A549 (cell line): ENCODE measurements at regions not wholly inside any gene's neighbourhood (a gene's known extent, or its start where the extent isn't known, plus 50 kb on each side); places are given as distances from the start of the nearest gene placed in this dataset.

ENCODE experiments used
- ATAC-seq, 2 experiments: fragments of 200-7000 bp in 1 of 2; fragments of >200 bp in 1 of 2; cut with Nextera tagmentation in 1 of 2; cut with Tn5 transposase in 1 of 2; 3 replicates each; pipeline versions ENCODE4 v1.8.0 to v1.9.1; 2018 to 2020; ENCODE audit warnings: mild to moderate bottlenecking in 1 of 2, moderate library complexity in 1 of 2
- CTCF ChIA-PET: fragments of 300-600 bp; sonication (Branson Sonifier 250); formaldehyde crosslinking; extraction: SDS; loops from one replicate; lab custom pipeline; 2021; ENCODE audit warnings: antibody characterized with exemption, inconsistent platforms; lab: Yijun Ruan, JAX
- POLR2A ChIA-PET: fragments of 350-600 bp; formaldehyde crosslinking; extraction: SDS; loops from one replicate; lab custom pipeline; 2021; ENCODE audit warnings: antibody characterized with exemption, inconsistent platforms; lab: Yijun Ruan, JAX
- DNase-seq, 2 experiments: peaks; one replicate each; pipeline versions ENCODE4 v3.0.0 to v3.0.0-alpha.2; 2011 to 2016; ENCODE audit warnings: low read depth in 1 of 2, low spot score in 1 of 2
- FAIRE-seq: peaks from 2 replicates; lab custom pipeline; 2011; peaks lifted over from hg19 to GRCh38; lab: Jason Lieb, UNC
- H3K27ac ChIP-seq, 2 experiments: fragments of >200 bp; sonication (Bioruptor Twin); formaldehyde crosslinking; 3 replicates each; pipeline ENCODE4 v1.5.1; 2016 to 2017
- H3K4me1 ChIP-seq: fragments of >200 bp; sonication (Bioruptor Twin); formaldehyde crosslinking; 3 replicates; pipeline ENCODE4 v1.6.1; 2016
- H3K4me2 ChIP-seq: fragments of >200 bp; sonication (Bioruptor Twin); formaldehyde crosslinking; 3 replicates; pipeline ENCODE4 v1.6.1; 2016
- H3K4me3 ChIP-seq: fragments of >200 bp; sonication (Bioruptor Twin); formaldehyde crosslinking; 3 replicates; pipeline ENCODE4 v1.5.1; 2016
- H3K9me3 ChIP-seq: fragments of >200 bp; sonication (Bioruptor Twin); formaldehyde crosslinking; 3 replicates; pipeline ENCODE4 v1.6.1; 2016
- CHD4 ChIP-seq: fragments of 200-600 bp; sonication (generic); IDR thresholded peaks from 2 replicates; pipeline ENCODE4 v1.6.1; 2016; ENCODE audit warnings: antibody characterized with exemption, mild to moderate bottlenecking, borderline replicate concordance
- EHMT2 ChIP-seq: fragments of 200-600 bp; sonication (generic); IDR thresholded peaks from 2 replicates; pipeline ENCODE4 v1.6.1; 2016; ENCODE audit warnings: antibody characterized with exemption, low read depth, mild to moderate bottlenecking, moderate library complexity
- ESRRA ChIP-seq: fragments of 150-350 bp; IDR thresholded peaks from 2 replicates; pipeline ENCODE4 v1.6.1; 2014; ENCODE audit warnings: mild to moderate bottlenecking, low read length, borderline replicate concordance
- FOSL2 ChIP-seq, 2 experiments: fragments of 450-650 bp in 1 of 2; fragments of >200 bp in 1 of 2; sonication (Bioruptor Twin) in 1 of 2; formaldehyde crosslinking; IDR thresholded peaks; 2 replicates each; pipeline versions ENCODE4 v1.5.0 to v1.6.1; 2016 to 2020; ENCODE audit warnings: mild to moderate bottlenecking in 1 of 2, moderate library complexity in 1 of 2
- HOXA7 ChIP-seq: fragments of 250-450 bp; sonication (Bioruptor Pico); IDR thresholded peaks from 2 replicates; pipeline ENCODE4 v1.5.0; 2020; ENCODE audit warnings: mild to moderate bottlenecking, moderate library complexity
- HOXB13 ChIP-seq: fragments of 250-450 bp; sonication (Bioruptor Pico); IDR thresholded peaks from 2 replicates; pipeline ENCODE4 v1.5.0; 2020; ENCODE audit warnings: low read depth, mild to moderate bottlenecking, moderate library complexity
- HOXB5 ChIP-seq: fragments of 250-450 bp; sonication (Bioruptor Pico); IDR thresholded peaks from 2 replicates; pipeline ENCODE4 v1.5.0; 2020; ENCODE audit warnings: mild to moderate bottlenecking, moderate library complexity
- KDM1A ChIP-seq: fragments of 200-600 bp; sonication (generic); IDR thresholded peaks from 2 replicates; pipeline ENCODE4 v1.6.1; 2016; ENCODE audit warnings: low read depth, mild to moderate bottlenecking
- KDM5A ChIP-seq: fragments of 200-600 bp; sonication (generic); IDR thresholded peaks from 2 replicates; pipeline ENCODE4 v1.6.1; 2016; ENCODE audit warnings: antibody characterized with exemption, mild to moderate bottlenecking
- MAFK ChIP-seq: fragments of 450-650 bp; IDR thresholded peaks from 2 replicates; pipeline ENCODE4 v1.6.1; 2014; ENCODE audit not compliant: partially characterized antibody
- MAZ ChIP-seq: fragments of 150-350 bp; IDR thresholded peaks from 2 replicates; pipeline ENCODE4 v1.6.1; 2014; ENCODE audit warnings: antibody characterized with exemption, low read depth, low read length, borderline replicate concordance
- MYC ChIP-seq: IDR thresholded peaks from 2 replicates; pipeline ENCODE4 v1.6.1; 2012; ENCODE audit warnings: mild to moderate bottlenecking, inconsistent platforms, low read length, improper control_type of control experiment, borderline replicate concordance
- NR3C1 ChIP-seq: fragments of >200 bp; sonication (Bioruptor Twin); formaldehyde crosslinking; IDR thresholded peaks from 3 replicates; pipeline ENCODE4 v1.6.1; 2017
- PHF8 ChIP-seq: fragments of 200-600 bp; sonication (generic); IDR thresholded peaks from 2 replicates; pipeline ENCODE4 v1.6.1; 2016; ENCODE audit warnings: low read depth, mild to moderate bottlenecking, antibody characterized with exemption, moderate library complexity, borderline replicate concordance
- RAD21 ChIP-seq, 2 experiments: fragments of >200 bp in 1 of 2; sonication (Bioruptor Twin) in 1 of 2; formaldehyde crosslinking in 1 of 2; IDR thresholded peaks in 1 of 2; conservative IDR thresholded peaks in 1 of 2; 2 replicates in 1 of 2; 3 replicates in 1 of 2; pipeline ENCODE4 v1.6.1; 2012 to 2018; ENCODE audit warnings: inconsistent platforms in 1 of 2
- RARB ChIP-seq: fragments of 250-450 bp; sonication (Bioruptor Pico); IDR thresholded peaks from 2 replicates; pipeline ENCODE4 v1.8.0; 2021; ENCODE audit warnings: mild to moderate bottlenecking, moderate library complexity
- RCOR1 ChIP-seq: fragments of 150-350 bp; IDR thresholded peaks from 2 replicates; pipeline ENCODE4 v1.6.1; 2014; ENCODE audit warnings: antibody characterized with exemption, low read length, low read depth
- RFX5 ChIP-seq: fragments of 450-650 bp; IDR thresholded peaks from 2 replicates; pipeline ENCODE4 v1.7.1; 2014; ENCODE audit warnings: antibody characterized with exemption, mild to moderate bottlenecking, moderate library complexity
- RNF2 ChIP-seq: fragments of 200-600 bp; sonication (generic); IDR thresholded peaks from 2 replicates; pipeline ENCODE4 v1.6.1; 2016; ENCODE audit warnings: low read depth, mild to moderate bottlenecking, antibody characterized with exemption, moderate library complexity, borderline replicate concordance
- SMC3 ChIP-seq: fragments of >200 bp; sonication (Bioruptor Twin); formaldehyde crosslinking; IDR thresholded peaks from 3 replicates; pipeline ENCODE4 v1.6.1; 2018; ENCODE audit warnings: inconsistent platforms
- TFCP2L1 ChIP-seq: fragments of 250-450 bp; sonication (Bioruptor Pico); IDR thresholded peaks from 2 replicates; pipeline ENCODE4 v1.5.0; 2021; ENCODE audit warnings: mild to moderate bottlenecking
- TP53 ChIP-seq: fragments of 250-450 bp; sonication (Bioruptor Pico); IDR thresholded peaks from 2 replicates; pipeline ENCODE4 v1.5.0; 2021; ENCODE audit warnings: mild to moderate bottlenecking, moderate library complexity
- ZC3H11A ChIP-seq: fragments of 450-650 bp; IDR thresholded peaks from 2 replicates; pipeline ENCODE4 v1.6.1; 2014; ENCODE audit warnings: antibody characterized with exemption, mild to moderate bottlenecking
- ZSCAN20 ChIP-seq: fragments of 250-450 bp; sonication (Bioruptor Pico); IDR thresholded peaks from 2 replicates; pipeline ENCODE4 v1.8.0; 2022; ENCODE audit warnings: mild to moderate bottlenecking, moderate library complexity
- WGBS: methylation state at CpG from one replicate; pipeline ENCODE4 v1.1.6; 2017; ENCODE audit errors: missing lambda C conversion rate; 5-methylcytosine and 5-hydroxymethylcytosine counted together
- TF ChIP-seq, protein P1 (sequence below): fragments of 200-600 bp; sonication (generic); IDR thresholded peaks from 2 replicates; pipeline ENCODE4 v1.6.1; 2016; ENCODE audit warnings: antibody characterized with exemption, mild to moderate bottlenecking, moderate library complexity
- TF ChIP-seq, protein P2 (sequence below): fragments of >200 bp; sonication (Bioruptor Twin); formaldehyde crosslinking; IDR thresholded peaks from 3 replicates; pipeline ENCODE4 v1.5.1; 2016
- TF ChIP-seq, protein P3 (sequence below): IDR thresholded peaks from 2 replicates; pipeline ENCODE4 v1.6.1; 2012
- TF ChIP-seq, protein P4 (sequence below): fragments of 150-350 bp; IDR thresholded peaks from 2 replicates; pipeline ENCODE4 v1.6.1; 2014; ENCODE audit warnings: low read depth, mild to moderate bottlenecking, low read length
- TF ChIP-seq, protein P5 (sequence below): fragments of 250-450 bp; sonication (Bioruptor Pico); IDR thresholded peaks from 2 replicates; pipeline ENCODE4 v1.5.0; 2020; ENCODE audit warnings: low read depth, mild to moderate bottlenecking, moderate library complexity

DNA sequence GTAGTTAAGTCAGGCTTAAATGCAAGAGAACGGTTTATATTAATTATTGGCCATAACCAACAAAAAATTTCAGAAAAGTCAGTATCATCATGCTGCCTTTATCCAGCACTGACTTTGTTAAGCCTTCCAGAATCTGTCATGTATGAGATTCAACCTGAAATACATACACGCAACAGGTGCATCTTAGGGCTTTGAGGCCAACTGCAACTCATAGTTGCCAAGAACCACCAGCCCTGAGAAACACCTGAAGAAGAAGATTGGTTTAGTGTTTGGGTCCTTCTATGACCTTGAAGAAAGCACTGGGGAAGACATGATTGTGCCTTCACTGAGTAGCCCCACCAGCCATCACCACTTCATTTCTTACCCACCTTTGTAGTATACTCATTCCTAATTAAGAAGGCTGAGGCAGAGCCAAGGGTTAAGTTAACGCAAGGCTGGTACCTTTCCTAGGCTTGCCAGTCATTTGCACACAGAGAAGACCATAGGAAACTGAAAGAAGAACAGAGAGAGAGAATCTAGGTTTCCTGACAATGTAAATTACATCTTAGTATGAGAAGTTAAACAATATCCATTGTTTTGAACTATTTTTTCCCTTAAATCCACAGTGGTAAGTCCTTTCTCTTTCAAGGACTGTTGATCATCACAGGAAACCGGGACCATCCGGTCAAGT is 200.1 kb upstream of the PRKCQ start:
- no peak for ATAC-seq

DNA sequence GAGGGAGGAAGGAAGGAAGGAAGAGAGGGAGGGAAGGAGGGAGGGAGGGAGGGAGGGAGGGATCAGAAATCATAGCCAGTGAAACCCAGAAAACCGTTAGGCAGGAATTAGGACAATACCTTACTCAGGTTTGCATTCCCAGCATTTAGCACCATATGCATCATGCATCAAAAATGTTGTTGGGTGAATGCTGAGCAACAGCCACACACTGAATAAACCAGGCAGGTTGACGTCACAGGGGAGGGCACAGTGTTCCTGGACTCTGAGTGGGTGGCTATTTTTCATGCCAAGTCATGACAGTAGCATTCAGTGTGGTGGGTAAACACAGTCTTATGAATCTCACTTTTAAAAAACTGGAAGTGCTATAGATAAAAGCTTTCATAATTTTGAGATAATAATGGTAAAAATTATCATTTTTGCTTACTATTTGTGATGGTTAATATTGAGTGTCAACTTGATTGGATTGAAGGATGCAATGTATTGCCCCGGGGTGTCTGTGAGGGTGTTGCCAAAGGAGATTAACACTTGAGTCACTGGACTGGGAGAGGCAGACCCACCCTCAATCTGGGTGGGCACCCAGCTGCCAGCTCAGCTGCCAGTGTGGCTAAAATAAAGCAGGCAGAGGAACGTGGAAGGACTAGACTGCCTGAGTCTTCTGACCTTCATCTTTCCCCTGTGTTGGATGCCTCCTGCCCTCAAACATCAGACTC is 199.1 kb upstream of the PRKCQ start:
- H3K4me2 ChIP-seq = peak overlapping the region; percentile 78
- peak; percentile 89 to 97 for DNase-seq
- peak overlapping the region; percentile 37 for H3K4me3 ChIP-seq
- H3K27ac ChIP-seq = peak overlapping the region; percentile 83 to 86
- peak; percentile 96 to 99 for ATAC-seq
- ChIA-PET CTCF (interaction anchor here (1.0 kb wide), 1 partner anchor 57 kb away, joined by 3 read pairs; no protein-coding TSS in a partner anchor), POLR2A (no interaction called here)
- peak; percentile 86 for FAIRE-seq
- peaks cover 9% of the 10 kb centered on the region; the same call in 2 of the 3 replicates for H3K9me3 ChIP-seq
- 0% methylated on average over 4 of the region's 4 CpGs for WGBS
- H3K4me1 ChIP-seq = peaks cover 41% of the 10 kb centered on the region
- TF ChIP-seq RCOR1 = no peak
- no peak; the same call in 1 of the 2 replicates for TF ChIP-seq ESRRA
- TF ChIP-seq, protein P1, sequence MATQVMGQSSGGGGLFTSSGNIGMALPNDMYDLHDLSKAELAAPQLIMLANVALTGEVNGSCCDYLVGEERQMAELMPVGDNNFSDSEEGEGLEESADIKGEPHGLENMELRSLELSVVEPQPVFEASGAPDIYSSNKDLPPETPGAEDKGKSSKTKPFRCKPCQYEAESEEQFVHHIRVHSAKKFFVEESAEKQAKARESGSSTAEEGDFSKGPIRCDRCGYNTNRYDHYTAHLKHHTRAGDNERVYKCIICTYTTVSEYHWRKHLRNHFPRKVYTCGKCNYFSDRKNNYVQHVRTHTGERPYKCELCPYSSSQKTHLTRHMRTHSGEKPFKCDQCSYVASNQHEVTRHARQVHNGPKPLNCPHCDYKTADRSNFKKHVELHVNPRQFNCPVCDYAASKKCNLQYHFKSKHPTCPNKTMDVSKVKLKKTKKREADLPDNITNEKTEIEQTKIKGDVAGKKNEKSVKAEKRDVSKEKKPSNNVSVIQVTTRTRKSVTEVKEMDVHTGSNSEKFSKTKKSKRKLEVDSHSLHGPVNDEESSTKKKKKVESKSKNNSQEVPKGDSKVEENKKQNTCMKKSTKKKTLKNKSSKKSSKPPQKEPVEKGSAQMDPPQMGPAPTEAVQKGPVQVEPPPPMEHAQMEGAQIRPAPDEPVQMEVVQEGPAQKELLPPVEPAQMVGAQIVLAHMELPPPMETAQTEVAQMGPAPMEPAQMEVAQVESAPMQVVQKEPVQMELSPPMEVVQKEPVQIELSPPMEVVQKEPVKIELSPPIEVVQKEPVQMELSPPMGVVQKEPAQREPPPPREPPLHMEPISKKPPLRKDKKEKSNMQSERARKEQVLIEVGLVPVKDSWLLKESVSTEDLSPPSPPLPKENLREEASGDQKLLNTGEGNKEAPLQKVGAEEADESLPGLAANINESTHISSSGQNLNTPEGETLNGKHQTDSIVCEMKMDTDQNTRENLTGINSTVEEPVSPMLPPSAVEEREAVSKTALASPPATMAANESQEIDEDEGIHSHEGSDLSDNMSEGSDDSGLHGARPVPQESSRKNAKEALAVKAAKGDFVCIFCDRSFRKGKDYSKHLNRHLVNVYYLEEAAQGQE = no peak
- TF ChIP-seq ZC3H11A = no peak
- peak; percentile 90 for TF ChIP-seq MAFK
- no peak for TF ChIP-seq RARB
- TF ChIP-seq SMC3 = no peak
- no peak for TF ChIP-seq TP53 (CRISPR knock-in tag)
- TF ChIP-seq, protein P2, sequence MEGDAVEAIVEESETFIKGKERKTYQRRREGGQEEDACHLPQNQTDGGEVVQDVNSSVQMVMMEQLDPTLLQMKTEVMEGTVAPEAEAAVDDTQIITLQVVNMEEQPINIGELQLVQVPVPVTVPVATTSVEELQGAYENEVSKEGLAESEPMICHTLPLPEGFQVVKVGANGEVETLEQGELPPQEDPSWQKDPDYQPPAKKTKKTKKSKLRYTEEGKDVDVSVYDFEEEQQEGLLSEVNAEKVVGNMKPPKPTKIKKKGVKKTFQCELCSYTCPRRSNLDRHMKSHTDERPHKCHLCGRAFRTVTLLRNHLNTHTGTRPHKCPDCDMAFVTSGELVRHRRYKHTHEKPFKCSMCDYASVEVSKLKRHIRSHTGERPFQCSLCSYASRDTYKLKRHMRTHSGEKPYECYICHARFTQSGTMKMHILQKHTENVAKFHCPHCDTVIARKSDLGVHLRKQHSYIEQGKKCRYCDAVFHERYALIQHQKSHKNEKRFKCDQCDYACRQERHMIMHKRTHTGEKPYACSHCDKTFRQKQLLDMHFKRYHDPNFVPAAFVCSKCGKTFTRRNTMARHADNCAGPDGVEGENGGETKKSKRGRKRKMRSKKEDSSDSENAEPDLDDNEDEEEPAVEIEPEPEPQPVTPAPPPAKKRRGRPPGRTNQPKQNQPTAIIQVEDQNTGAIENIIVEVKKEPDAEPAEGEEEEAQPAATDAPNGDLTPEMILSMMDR = no peak
- no peak for TF ChIP-seq ZSCAN20
- TF ChIP-seq RAD21 (conservative IDR thresholded peaks at IDR 0.05 in 1 of 2, IDR thresholded peaks at IDR 0.05 in 1 of 2) = no peak; a peak in 1 of 5 replicates
- TF ChIP-seq KDM1A = no peak
- no peak for TF ChIP-seq CHD4
- TF ChIP-seq HOXA7 (CRISPR knock-in tag) = no peak
- no peak for TF ChIP-seq EHMT2
- no peak for TF ChIP-seq RFX5
- TF ChIP-seq KDM5A = no peak
- TF ChIP-seq MAZ = no peak
- TF ChIP-seq, protein P3, sequence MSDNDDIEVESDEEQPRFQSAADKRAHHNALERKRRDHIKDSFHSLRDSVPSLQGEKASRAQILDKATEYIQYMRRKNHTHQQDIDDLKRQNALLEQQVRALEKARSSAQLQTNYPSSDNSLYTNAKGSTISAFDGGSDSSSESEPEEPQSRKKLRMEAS = peak; percentile 75
- no peak for TF ChIP-seq NR3C1
- no peak for TF ChIP-seq PHF8
- no peak for TF ChIP-seq HOXB5 (CRISPR knock-in tag)
- no peak for TF ChIP-seq TFCP2L1
- TF ChIP-seq, protein P4, sequence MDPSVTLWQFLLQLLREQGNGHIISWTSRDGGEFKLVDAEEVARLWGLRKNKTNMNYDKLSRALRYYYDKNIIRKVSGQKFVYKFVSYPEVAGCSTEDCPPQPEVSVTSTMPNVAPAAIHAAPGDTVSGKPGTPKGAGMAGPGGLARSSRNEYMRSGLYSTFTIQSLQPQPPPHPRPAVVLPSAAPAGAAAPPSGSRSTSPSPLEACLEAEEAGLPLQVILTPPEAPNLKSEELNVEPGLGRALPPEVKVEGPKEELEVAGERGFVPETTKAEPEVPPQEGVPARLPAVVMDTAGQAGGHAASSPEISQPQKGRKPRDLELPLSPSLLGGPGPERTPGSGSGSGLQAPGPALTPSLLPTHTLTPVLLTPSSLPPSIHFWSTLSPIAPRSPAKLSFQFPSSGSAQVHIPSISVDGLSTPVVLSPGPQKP = no peak
- TF ChIP-seq, protein P5, sequence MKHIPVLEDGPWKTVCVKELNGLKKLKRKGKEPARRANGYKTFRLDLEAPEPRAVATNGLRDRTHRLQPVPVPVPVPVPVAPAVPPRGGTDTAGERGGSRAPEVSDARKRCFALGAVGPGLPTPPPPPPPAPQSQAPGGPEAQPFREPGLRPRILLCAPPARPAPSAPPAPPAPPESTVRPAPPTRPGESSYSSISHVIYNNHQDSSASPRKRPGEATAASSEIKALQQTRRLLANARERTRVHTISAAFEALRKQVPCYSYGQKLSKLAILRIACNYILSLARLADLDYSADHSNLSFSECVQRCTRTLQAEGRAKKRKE = no peak
- TF ChIP-seq MYC = no peak
- TF ChIP-seq RNF2 = no peak

More for the DNA sequence above, 200.1 kb upstream of the PRKCQ start:
- 46% methylated on average over 5 of the region's 5 CpGs for WGBS
- H3K4me3 ChIP-seq = peak overlapping the region; percentile 37
- DNase-seq (no peak), FAIRE-seq (no peak)
- H3K9me3 ChIP-seq = peaks cover 9% of the 10 kb centered on the region; the same call in 2 of the 3 replicates
- peak overlapping the region; percentile 83 to 86 for H3K27ac ChIP-seq
- peaks cover 41% of the 10 kb centered on the region for H3K4me1 ChIP-seq
- peak overlapping the region; percentile 78 for H3K4me2 ChIP-seq
- ChIA-PET POLR2A (no interaction called here), CTCF (no interaction called here)
- no peak for TF ChIP-seq FOSL2 (IDR thresholded peaks at IDR 0.05)
- TF ChIP-seq FOSL2 (CRISPR knock-in tag; IDR thresholded peaks at IDR 0.05) = no peak
- TF ChIP-seq HOXB13 (CRISPR knock-in tag) = 0 out of 2 replicates have a peak, but pooled peaks have one; percentile 12
